HCT116 (cell line): ENCODE measurements at regions not wholly inside any gene's neighbourhood (a gene's known extent, or its start where the extent isn't known, plus 50 kb on each side); places are given as distances from the start of the nearest gene placed in this dataset.

ENCODE experiments used
- ATAC-seq: fragments of 200-7000 bp; cut with Tn5 transposase; 2 replicates; pipeline ENCODE4 v1.9.1; 2020; ENCODE audit warnings: mild to moderate bottlenecking, moderate library complexity
- BruUV-seq: library from RNA; stranded (reverse); fragments of 400-500 nt; replicated peaks from 2 replicates; lab custom pipeline; 2021; lab: Mats Ljungman, UMichigan
- CTCF ChIA-PET: fragments of 300-600 bp; sonication (Branson Sonifier 250); formaldehyde crosslinking; loops from one replicate; lab custom pipeline; 2021; ENCODE audit warnings: antibody characterized with exemption; lab: Charles Lee
- POLR2A ChIA-PET: fragments of 300-600, 350-600 bp; sonication (Branson Sonifier 250); formaldehyde crosslinking; loops from one replicate; lab custom pipeline; 2021; ENCODE audit warnings: antibody characterized with exemption; lab: Charles Lee
- RAD21 ChIA-PET, 2 experiments: fragments of 300-600 bp; sonication (Branson Sonifier 250); formaldehyde crosslinking; loops; one replicate each; lab custom pipeline; 2023; ENCODE audit warnings: low total read pairs in 2 of 2; ENCODE audit not compliant: uncharacterized antibody in 2 of 2, unreplicated experiment in 2 of 2, low non-redundant PET in 1 of 2; lab: Charles Lee
- DNase-seq: peaks from one replicate; pipeline ENCODE4 v3.0.0-alpha.2; 2010; ENCODE audit warnings: low read depth, low spot score
- H2AFZ ChIP-seq: fragments of 200-600 bp; shearing (Covaris generic), sonication (generic); 2 replicates; pipeline ENCODE4 v1.6.1; 2017; ENCODE audit warnings: low read depth, mixed run types, mixed read lengths, antibody characterized with exemption, low read length; ENCODE audit not compliant: poor library complexity, severe bottlenecking
- H3K27ac ChIP-seq: 2 replicates; pipeline ENCODE4 v1.5.1; 2012; ENCODE audit warnings: low read depth, low read length
- H3K27me3 ChIP-seq: fragments of 200-600 bp; sonication (generic); 2 replicates; pipeline ENCODE4 v1.6.1; 2016; ENCODE audit warnings: mixed run types, low read length, mixed read lengths; ENCODE audit not compliant: insufficient read depth
- H3K36me3 ChIP-seq, 2 experiments: fragments of 200-500 bp in 1 of 2; fragments of 200-600 bp in 1 of 2; sonication (Bioruptor generic) in 1 of 2; sonication (generic) in 1 of 2; 2 replicates each; pipeline versions ENCODE4 v1.5.1 to v1.6.1; 2014 to 2016; ENCODE audit warnings: low read length in 2 of 2, inconsistent platforms in 1 of 2, mixed read lengths in 1 of 2, mixed run types in 1 of 2; ENCODE audit not compliant: insufficient read depth in 2 of 2, control insufficient read depth in 1 of 2
- H3K4me1 ChIP-seq, 2 experiments: fragments of 200-600 bp in 1 of 2; sonication (generic) in 1 of 2; 2 replicates each; pipeline versions ENCODE4 v1.5.1 to v1.6.1; 2012 to 2017; ENCODE audit warnings: low read length in 2 of 2, inconsistent platforms in 1 of 2, mild to moderate bottlenecking in 1 of 2, mixed read lengths in 1 of 2, mixed run types in 1 of 2, moderate library complexity in 1 of 2; ENCODE audit not compliant: insufficient read depth in 2 of 2, control insufficient read depth in 1 of 2
- H3K4me2 ChIP-seq: fragments of 200-600 bp; sonication (generic); 2 replicates; pipeline ENCODE4 v1.6.1; 2017; ENCODE audit warnings: mixed run types, low read length, mixed read lengths
- H3K4me3 ChIP-seq, 2 experiments: fragments of 200-600 bp in 1 of 2; sonication (generic) in 1 of 2; replicated peaks in 1 of 2; 2 replicates each; pipeline ENCODE4 v1.5.1; 2011 to 2016; ENCODE audit warnings: low read length in 2 of 2, control low read depth in 1 of 2, low read depth in 1 of 2, mild to moderate bottlenecking in 1 of 2, mixed read lengths in 1 of 2, mixed run types in 1 of 2
- H3K79me2 ChIP-seq: fragments of 200-600 bp; sonication (generic); 2 replicates; pipeline ENCODE4 v1.6.1; 2017; ENCODE audit warnings: mild to moderate bottlenecking, mixed run types, low read length, moderate library complexity, mixed read lengths; ENCODE audit not compliant: insufficient read depth
- H3K9ac ChIP-seq: fragments of 200-600 bp; sonication (generic); 2 replicates; pipeline ENCODE4 v1.6.1; 2016; ENCODE audit warnings: low read length, mixed read lengths
- H3K9me2 ChIP-seq: fragments of 200-600 bp; sonication (generic), shearing (Covaris generic); 2 replicates; pipeline ENCODE4 v1.6.1; 2017; ENCODE audit warnings: mixed run types, mild to moderate bottlenecking, moderate library complexity; ENCODE audit not compliant: insufficient read depth
- H3K9me3 ChIP-seq, 2 experiments: fragments of 200-500 bp in 1 of 2; fragments of 200-600 bp in 1 of 2; sonication (Bioruptor generic) in 1 of 2; sonication (generic) in 1 of 2; 2 replicates each; pipeline ENCODE4 v1.6.1; 2014 to 2017; ENCODE audit warnings: low read length in 2 of 2, mixed read lengths in 2 of 2, inconsistent platforms in 1 of 2, low read depth in 1 of 2, mild to moderate bottlenecking in 1 of 2, mixed run types in 1 of 2, moderate library complexity in 1 of 2; ENCODE audit not compliant: control insufficient read depth in 1 of 2, insufficient read depth in 1 of 2
- H4K20me1 ChIP-seq: fragments of 200-600 bp; sonication (generic), shearing (Covaris generic); 2 replicates; pipeline ENCODE4 v1.6.1; 2017; ENCODE audit warnings: mixed run types, mild to moderate bottlenecking, moderate library complexity; ENCODE audit not compliant: insufficient read depth
- ATF3 ChIP-seq: IDR thresholded peaks from 2 replicates; pipeline ENCODE4 v1.6.1; 2012
- CBX3 ChIP-seq: IDR thresholded peaks from 2 replicates; pipeline ENCODE4 v1.6.1; 2012; ENCODE audit warnings: low read depth
- CEBPB ChIP-seq: IDR thresholded peaks from 2 replicates; pipeline ENCODE4 v1.6.1; 2012; ENCODE audit warnings: low read depth
- CTCF ChIP-seq, 3 experiments: fragments of 200-600 bp in 1 of 3; sonication (generic) in 1 of 3; IDR thresholded peaks in 2 of 3; conservative IDR thresholded peaks in 1 of 3; 2 replicates each; pipeline ENCODE4 v1.5.1; 2012 to 2017; ENCODE audit warnings: low read depth in 2 of 3, low read length in 2 of 3, antibody characterized with exemption in 1 of 3, borderline replicate concordance in 1 of 3, control low read depth in 1 of 3, mild to moderate bottlenecking in 1 of 3, mixed read lengths in 1 of 3, mixed run types in 1 of 3, moderate library complexity in 1 of 3; ENCODE audit not compliant: insufficient read depth in 1 of 3
- ELF1 ChIP-seq: IDR thresholded peaks from 2 replicates; pipeline ENCODE4 v1.6.1; 2012; ENCODE audit warnings: low read depth, borderline replicate concordance
- EZH2phosphoT487 ChIP-seq: fragments of 200-600 bp; IDR thresholded peaks from 2 replicates; pipeline ENCODE4 v1.6.1; 2018; ENCODE audit warnings: antibody characterized with exemption, borderline replicate concordance
- JUND ChIP-seq: IDR thresholded peaks from 2 replicates; pipeline ENCODE4 v1.6.1; 2012
- POLR2A ChIP-seq: IDR thresholded peaks from 2 replicates; pipeline ENCODE4 v1.7.0; 2011; ENCODE audit warnings: borderline replicate concordance; ENCODE audit not compliant: insufficient read depth, insufficient read length; ENCODE audit errors: extremely low read depth
- RAD21 ChIP-seq: IDR thresholded peaks from 2 replicates; pipeline ENCODE4 v1.6.1; 2012; ENCODE audit warnings: low read depth, mild to moderate bottlenecking
- SIN3A ChIP-seq: IDR thresholded peaks from 2 replicates; pipeline ENCODE4 v1.6.1; 2012; ENCODE audit warnings: low read depth
- SRF ChIP-seq: IDR thresholded peaks from 2 replicates; pipeline ENCODE4 v1.6.1; 2012; ENCODE audit warnings: low read depth
- TCF7L2 ChIP-seq: IDR thresholded peaks from 2 replicates; pipeline ENCODE4 v1.7.0; 2011; ENCODE audit warnings: borderline replicate concordance, inconsistent platforms; ENCODE audit not compliant: insufficient read depth, insufficient read length; ENCODE audit errors: extremely low read depth
- YY1 ChIP-seq: IDR thresholded peaks from 2 replicates; pipeline ENCODE4 v1.6.1; 2011; ENCODE audit warnings: low read length, low read depth, moderate library complexity, mild to moderate bottlenecking; ENCODE audit not compliant: insufficient replicate concordance; ENCODE audit errors: extremely low read depth
- ZFX ChIP-seq: fragments of 450-650 bp; IDR thresholded peaks from 2 replicates; pipeline ENCODE4 v1.6.1; 2017
- ZNF274 ChIP-seq: fragments of 200-500 bp; sonication (Bioruptor generic); IDR thresholded peaks from 2 replicates; pipeline ENCODE4 v1.6.1; 2014; ENCODE audit warnings: mild to moderate bottlenecking, low read depth, low read length, inconsistent platforms
- intact Hi-C: fragments of 100-400 bp; cut with micrococcal nuclease; formaldehyde crosslinking; loops from 2 replicates; pipeline ENCODE4 v1.10.0; 2022

- TF ChIP-seq JUND (no peak), ATF3 (no peak), RAD21 (no peak), CEBPB (no peak), POLR2A (no peak), SIN3A (no peak), ZFX (no peak), YY1 (no peak), ELF1 (no peak), ZNF274 (no peak), TCF7L2 (no peak), SRF (no peak), CTCF (IDR thresholded peaks at IDR 0.05 in 2 of 3, conservative IDR thresholded peaks at IDR 0.05 in 1 of 3; ENCODE audit: borderline replicate concordance in 1 of 3, insufficient read depth in 1 of 3, low read depth in 2 of 3, low read length in 2 of 3) (no peak), CBX3 (no peak), EZH2phosphoT487 (no peak)
- no peak for ATAC-seq
- Histone ChIP-seq H3K27me3 (peaks cover 4% of the 10 kb centered on the region), H3K4me1 (no peaks in the 10 kb centered on the region), H3K79me2 (no peaks in the 10 kb centered on the region), H3K4me2 (no peak overlapping the region), H3K36me3 (no peaks in the 10 kb centered on the region), H3K9me3 (no peaks in the 10 kb centered on the region), H3K9me2 (no peaks in the 10 kb centered on the region), H2AFZ (no peak overlapping the region), H3K9ac (no peak overlapping the region), H3K4me3 (no peak overlapping the region), H4K20me1 (no peaks in the 10 kb centered on the region), H3K27ac (no peak overlapping the region)
- CTCF ChIA-PET, result interaction anchor here (1.5 to 2.2 kb wide), 2 partner anchors 258 to 261 kb away, joined by 4 to 13 read pairs; no protein-coding TSS in a partner anchor
- intact Hi-C loops, result no loop called here
- DNase-seq, result no peak
- RAD21 ChIA-PET, result no interaction called here
- no TSS peak for BruUV-seq
- POLR2A ChIA-PET, result no interaction called here
These were observed 69.8 kb downstream of the GPR88 start for GRCh38 chr1:100607628-100608240.
